ENCODE measurements at regions not wholly inside any gene's neighbourhood (a gene's known extent, or its start where the extent isn't known, plus 50 kb on each side); places are given as distances from the start of the nearest gene placed in this dataset.

DNA sequence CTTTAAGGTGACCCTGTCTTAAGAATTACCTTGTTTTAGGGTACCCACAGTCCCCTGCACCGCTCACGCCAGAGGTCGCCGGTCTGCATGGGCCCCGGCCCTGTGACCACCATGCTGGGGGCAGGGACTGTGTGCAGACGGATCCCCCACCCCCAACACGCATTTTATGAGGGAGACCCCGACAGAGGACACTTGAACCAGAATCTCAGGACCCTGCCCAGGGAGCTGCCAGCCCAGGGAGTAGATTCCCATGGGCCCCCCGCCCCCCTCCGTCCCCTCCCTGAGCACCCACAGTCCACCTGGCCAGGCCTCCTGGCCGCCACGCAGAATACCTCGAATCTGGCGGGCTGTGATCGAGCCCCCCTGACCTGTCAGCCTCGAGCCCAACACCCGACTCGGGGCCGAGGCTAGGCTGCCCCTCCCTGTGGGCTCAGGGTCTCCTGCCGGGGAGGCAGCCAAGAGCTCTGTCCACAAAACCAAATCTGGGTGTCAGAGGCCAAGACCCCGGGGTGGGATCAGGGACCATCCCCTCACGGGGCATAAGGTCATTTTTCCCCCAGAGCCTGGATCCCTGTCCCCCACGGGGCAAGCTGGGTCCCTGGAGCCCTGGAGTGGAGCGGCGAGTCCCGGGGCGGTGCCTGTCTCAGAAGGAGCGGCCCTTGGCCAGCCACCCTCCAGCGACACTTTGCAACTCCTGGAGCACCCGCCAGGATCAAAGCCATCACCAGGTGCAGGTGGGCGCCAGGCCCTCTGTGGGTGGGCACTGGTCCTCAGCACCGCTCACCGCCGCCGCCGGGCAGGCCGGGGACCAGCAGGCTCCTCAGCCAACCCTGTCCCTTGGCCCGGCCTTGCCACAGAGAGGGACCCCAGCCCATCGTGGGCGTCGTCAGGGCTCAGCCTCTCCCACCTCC, 155.8 kb upstream of the PKP2 start:
- Histone ChIP-seq H3K79me2 (ENCODE audit: insufficient read depth, low read depth, low read length) (no peaks in the 10 kb centered on the region), H2AFZ (ENCODE audit: low read length) (no peak overlapping the region), H4K20me1 (ENCODE audit: insufficient read depth, low read length) (no peaks in the 10 kb centered on the region), H3K9me3 (ENCODE audit: low read length) (no peaks in the 10 kb centered on the region), H3K9me2 (ENCODE audit: insufficient read depth, low read length) (no peaks in the 10 kb centered on the region), H3K4me2 (ENCODE audit: low read length) (no peak overlapping the region), H3K4me3 (ENCODE audit: low read depth, low read length, poor library complexity, severe bottlenecking) (no peak overlapping the region), H3K27ac (ENCODE audit: low read depth, low read length, poor library complexity, severe bottlenecking) (no peak overlapping the region), H3K36me3 (ENCODE audit: insufficient read depth, low read length) (no peaks in the 10 kb centered on the region), H3K4me1 (ENCODE audit: insufficient read depth, low read length, poor library complexity, severe bottlenecking) (no peaks in the 10 kb centered on the region)
- no TSS peak for BruUV-seq (replicated peaks)
- CTCF ChIA-PET (ENCODE audit: unreplicated experiment): no interaction called here
- DNase-seq (ENCODE audit: low spot score): no peak
- intact Hi-C loops (cut with micrococcal nuclease; ENCODE audit: unreplicated experiment): no loop called here
- POLR2A ChIA-PET: no interaction called here
- TF ChIP-seq EZH2phosphoT487 (IDR thresholded peaks at IDR 0.05; ENCODE audit: borderline replicate concordance, low read depth, low read length): no peak
- TF ChIP-seq, protein P1, sequence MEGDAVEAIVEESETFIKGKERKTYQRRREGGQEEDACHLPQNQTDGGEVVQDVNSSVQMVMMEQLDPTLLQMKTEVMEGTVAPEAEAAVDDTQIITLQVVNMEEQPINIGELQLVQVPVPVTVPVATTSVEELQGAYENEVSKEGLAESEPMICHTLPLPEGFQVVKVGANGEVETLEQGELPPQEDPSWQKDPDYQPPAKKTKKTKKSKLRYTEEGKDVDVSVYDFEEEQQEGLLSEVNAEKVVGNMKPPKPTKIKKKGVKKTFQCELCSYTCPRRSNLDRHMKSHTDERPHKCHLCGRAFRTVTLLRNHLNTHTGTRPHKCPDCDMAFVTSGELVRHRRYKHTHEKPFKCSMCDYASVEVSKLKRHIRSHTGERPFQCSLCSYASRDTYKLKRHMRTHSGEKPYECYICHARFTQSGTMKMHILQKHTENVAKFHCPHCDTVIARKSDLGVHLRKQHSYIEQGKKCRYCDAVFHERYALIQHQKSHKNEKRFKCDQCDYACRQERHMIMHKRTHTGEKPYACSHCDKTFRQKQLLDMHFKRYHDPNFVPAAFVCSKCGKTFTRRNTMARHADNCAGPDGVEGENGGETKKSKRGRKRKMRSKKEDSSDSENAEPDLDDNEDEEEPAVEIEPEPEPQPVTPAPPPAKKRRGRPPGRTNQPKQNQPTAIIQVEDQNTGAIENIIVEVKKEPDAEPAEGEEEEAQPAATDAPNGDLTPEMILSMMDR (conservative IDR thresholded peaks at IDR 0.05; ENCODE audit: low read length): no peak

DNA sequence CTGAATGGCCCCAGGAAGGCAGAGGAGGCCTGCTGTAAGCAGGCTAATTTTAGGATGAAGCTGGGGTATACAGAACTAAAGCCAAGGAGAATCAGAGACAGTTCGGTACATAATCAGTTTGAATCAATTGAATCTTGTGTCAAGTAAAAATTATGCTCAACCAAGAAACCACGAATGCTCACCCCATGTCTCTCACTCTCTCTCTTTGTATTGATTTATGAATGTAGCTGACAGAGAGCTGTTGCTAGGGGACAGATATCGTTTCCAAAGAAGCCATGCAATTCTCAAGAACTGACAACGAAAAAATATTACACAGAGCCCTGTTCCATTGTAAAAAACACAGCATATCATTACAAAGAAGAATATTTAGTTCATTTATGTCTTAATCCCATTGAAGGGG, 151.1 kb upstream of the PKP2 start:
- Histone ChIP-seq H3K4me1 (ENCODE audit: insufficient read depth, low read length, poor library complexity, severe bottlenecking) (no peaks in the 10 kb centered on the region), H3K4me2 (ENCODE audit: low read length) (no peak overlapping the region), H3K9me3 (ENCODE audit: low read length) (no peaks in the 10 kb centered on the region), H4K20me1 (ENCODE audit: insufficient read depth, low read length) (no peaks in the 10 kb centered on the region), H3K27ac (ENCODE audit: low read depth, low read length, poor library complexity, severe bottlenecking) (no peak overlapping the region), H3K79me2 (ENCODE audit: insufficient read depth, low read depth, low read length) (no peaks in the 10 kb centered on the region), H3K9me2 (ENCODE audit: insufficient read depth, low read length) (no peaks in the 10 kb centered on the region), H3K36me3 (ENCODE audit: insufficient read depth, low read length) (no peaks in the 10 kb centered on the region), H3K4me3 (ENCODE audit: low read depth, low read length, poor library complexity, severe bottlenecking) (no peak overlapping the region), H2AFZ (ENCODE audit: low read length) (no peak overlapping the region)
- POLR2A ChIA-PET: interaction anchor here (0.5 kb wide), 1 partner anchor 213 kb away, joined by 5 read pairs; no protein-coding TSS in a partner anchor
- DNase-seq (ENCODE audit: low spot score): no peak
- CTCF ChIA-PET (ENCODE audit: unreplicated experiment): no interaction called here
- TF ChIP-seq EZH2phosphoT487 (IDR thresholded peaks at IDR 0.05; ENCODE audit: borderline replicate concordance, low read depth, low read length): no peak
- TF ChIP-seq, protein P1 (conservative IDR thresholded peaks at IDR 0.05; ENCODE audit: low read length): no peak
- intact Hi-C loops (cut with micrococcal nuclease; ENCODE audit: unreplicated experiment): no loop called here
- BruUV-seq (replicated peaks): no TSS peak

DNA sequence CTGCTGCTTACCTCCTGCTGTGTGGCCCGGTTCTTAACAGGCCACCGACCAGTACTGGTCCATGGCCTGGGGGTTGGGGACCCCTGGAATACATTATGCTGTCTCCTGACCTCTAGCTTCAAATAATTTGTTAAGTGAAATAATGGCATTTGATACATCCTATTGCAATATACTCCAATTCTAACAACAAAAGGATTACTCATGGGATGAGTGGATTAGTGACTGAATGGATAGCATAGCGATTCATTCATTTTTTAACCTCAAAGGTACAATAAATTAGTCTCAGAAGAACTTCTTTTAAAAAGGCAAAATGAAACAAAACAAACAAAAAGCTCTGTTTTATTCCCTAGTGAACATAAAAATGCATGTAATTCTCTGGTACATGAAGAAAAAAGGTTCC, 147.9 kb upstream of the PKP2 start:
- BruUV-seq (replicated peaks): no TSS peak
- Histone ChIP-seq H4K20me1 (ENCODE audit: insufficient read depth, low read length) (no peaks in the 10 kb centered on the region), H3K4me3 (ENCODE audit: low read depth, low read length, poor library complexity, severe bottlenecking) (no peak overlapping the region), H3K4me2 (ENCODE audit: low read length) (no peak overlapping the region), H3K79me2 (ENCODE audit: insufficient read depth, low read depth, low read length) (no peaks in the 10 kb centered on the region), H2AFZ (ENCODE audit: low read length) (no peak overlapping the region), H3K9me2 (ENCODE audit: insufficient read depth, low read length) (no peaks in the 10 kb centered on the region), H3K36me3 (ENCODE audit: insufficient read depth, low read length) (no peaks in the 10 kb centered on the region), H3K4me1 (ENCODE audit: insufficient read depth, low read length, poor library complexity, severe bottlenecking) (no peaks in the 10 kb centered on the region), H3K27ac (ENCODE audit: low read depth, low read length, poor library complexity, severe bottlenecking) (no peak overlapping the region), H3K9me3 (ENCODE audit: low read length) (no peaks in the 10 kb centered on the region)
- POLR2A ChIA-PET: no interaction called here
- DNase-seq (ENCODE audit: low spot score): no peak
- intact Hi-C loops (cut with micrococcal nuclease; ENCODE audit: unreplicated experiment): no loop called here
- TF ChIP-seq, protein P1 (conservative IDR thresholded peaks at IDR 0.05; ENCODE audit: low read length): no peak
- no peak for TF ChIP-seq EZH2phosphoT487 (IDR thresholded peaks at IDR 0.05; ENCODE audit: borderline replicate concordance, low read depth, low read length)
- CTCF ChIA-PET (ENCODE audit: unreplicated experiment): no interaction called here
